ENCODE measurements at regions not wholly inside any gene's neighbourhood (a gene's known extent, or its start where the extent isn't known, plus 50 kb on each side); places are given as distances from the start of the nearest gene placed in this dataset.

GRCh38 chr2:45154144-45154543, 144.9 kb upstream of the SIX2 start:
- no peak for TF ChIP-seq POLR2A (IDR thresholded peaks at IDR 0.05)
- TF ChIP-seq, protein P1, sequence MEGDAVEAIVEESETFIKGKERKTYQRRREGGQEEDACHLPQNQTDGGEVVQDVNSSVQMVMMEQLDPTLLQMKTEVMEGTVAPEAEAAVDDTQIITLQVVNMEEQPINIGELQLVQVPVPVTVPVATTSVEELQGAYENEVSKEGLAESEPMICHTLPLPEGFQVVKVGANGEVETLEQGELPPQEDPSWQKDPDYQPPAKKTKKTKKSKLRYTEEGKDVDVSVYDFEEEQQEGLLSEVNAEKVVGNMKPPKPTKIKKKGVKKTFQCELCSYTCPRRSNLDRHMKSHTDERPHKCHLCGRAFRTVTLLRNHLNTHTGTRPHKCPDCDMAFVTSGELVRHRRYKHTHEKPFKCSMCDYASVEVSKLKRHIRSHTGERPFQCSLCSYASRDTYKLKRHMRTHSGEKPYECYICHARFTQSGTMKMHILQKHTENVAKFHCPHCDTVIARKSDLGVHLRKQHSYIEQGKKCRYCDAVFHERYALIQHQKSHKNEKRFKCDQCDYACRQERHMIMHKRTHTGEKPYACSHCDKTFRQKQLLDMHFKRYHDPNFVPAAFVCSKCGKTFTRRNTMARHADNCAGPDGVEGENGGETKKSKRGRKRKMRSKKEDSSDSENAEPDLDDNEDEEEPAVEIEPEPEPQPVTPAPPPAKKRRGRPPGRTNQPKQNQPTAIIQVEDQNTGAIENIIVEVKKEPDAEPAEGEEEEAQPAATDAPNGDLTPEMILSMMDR (IDR thresholded peaks at IDR 0.05): no peak

Data from testis (tissue), 2 donors.